ENCODE measurements at regions not wholly inside any gene's neighbourhood (a gene's known extent, or its start where the extent isn't known, plus 50 kb on each side); places are given as distances from the start of the nearest gene placed in this dataset.

GRCh38 chr12:24055747-24056146 lies 106.3 kb upstream of the SOX5 start:
- no peak for TF ChIP-seq CTCF (IDR thresholded peaks at IDR 0.05 in 2 of 3, conservative IDR thresholded peaks at IDR 0.05 in 1 of 3; ENCODE audit: borderline replicate concordance in 1 of 3, insufficient read depth in 1 of 3, low read depth in 2 of 3, low read length in 2 of 3)
- no peak for TF ChIP-seq EZH2 (IDR thresholded peaks at IDR 0.05)

Data from HCT116 (cell line).